ENCODE measurements at regions not wholly inside any gene's neighbourhood (a gene's known extent, or its start where the extent isn't known, plus 50 kb on each side); places are given as distances from the start of the nearest gene placed in this dataset.

DNA sequence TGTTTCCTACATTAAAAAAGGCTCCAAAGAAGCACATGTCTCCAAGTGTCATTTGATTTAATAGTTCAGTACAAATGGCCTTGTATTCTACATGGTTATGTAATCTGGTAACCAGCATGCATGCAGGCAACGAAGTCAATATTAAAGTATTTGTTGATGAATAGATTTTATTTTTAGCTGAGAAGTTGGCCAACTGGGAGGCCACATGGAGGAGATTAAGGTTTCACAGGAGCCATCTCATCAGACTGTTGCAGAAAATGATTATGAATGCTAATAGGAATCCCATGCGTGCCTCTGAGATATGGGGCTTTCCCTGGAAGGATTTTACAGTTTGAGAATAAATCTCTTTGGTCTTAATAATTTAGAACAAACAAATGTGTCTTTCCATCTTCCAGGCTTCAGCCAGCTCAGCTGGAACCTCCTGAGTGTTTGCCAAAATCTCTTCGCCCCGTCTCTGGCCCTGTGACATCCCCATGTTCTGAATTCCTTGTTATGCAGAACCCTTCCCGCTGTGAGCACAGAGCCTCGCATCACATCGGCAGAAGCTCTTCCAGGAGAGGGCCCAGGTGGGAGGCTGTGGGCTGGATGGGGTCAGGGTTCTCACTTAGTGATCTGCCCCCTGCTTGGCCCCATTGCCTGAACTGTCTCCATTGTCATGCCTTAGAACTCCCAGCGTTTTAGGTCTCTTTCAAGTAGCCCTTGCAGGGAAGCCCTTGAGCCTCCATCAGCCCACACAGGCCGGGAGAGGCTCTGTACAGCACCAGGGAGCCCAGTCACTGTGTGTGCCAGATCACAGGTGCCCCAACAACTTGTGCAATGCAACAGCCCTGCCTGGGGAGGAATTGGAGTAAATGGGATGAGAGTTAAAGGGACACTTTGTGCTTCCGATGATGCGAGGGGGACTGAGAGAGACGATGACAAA, 190.5 kb upstream of the TWIST2 start:
- H3K4me2 ChIP-seq (ENCODE audit: low read length): no peak overlapping the region
- no peak overlapping the region for H3K4me3 ChIP-seq (ENCODE audit: low read length)
- no peaks in the 10 kb centered on the region for H3K4me1 ChIP-seq (ENCODE audit: control insufficient read depth, insufficient read depth, low read length)
- H3K27me3 ChIP-seq (ENCODE audit: control insufficient read depth, insufficient read depth, low read length): peaks cover 23% of the 10 kb centered on the region
- no peaks in the 10 kb centered on the region for H3K36me3 ChIP-seq (ENCODE audit: insufficient read depth, low read length)
- H3K9ac ChIP-seq (ENCODE audit: low read depth, low read length): no peak overlapping the region
- no peaks in the 10 kb centered on the region for H3K9me3 ChIP-seq (replicated peaks; ENCODE audit: low read length)

GRCh38 chr2:238658054-238658407, 189.9 kb upstream of the TWIST2 start:
- H3K4me1 ChIP-seq (ENCODE audit: control insufficient read depth, insufficient read depth, low read length): no peaks in the 10 kb centered on the region
- no peaks in the 10 kb centered on the region for H3K36me3 ChIP-seq (ENCODE audit: insufficient read depth, low read length)
- no peak overlapping the region for H3K4me3 ChIP-seq (ENCODE audit: low read length)
- no peak overlapping the region for H3K4me2 ChIP-seq (ENCODE audit: low read length)
- no peak overlapping the region for H3K9ac ChIP-seq (ENCODE audit: low read depth, low read length)
- H3K9me3 ChIP-seq (replicated peaks; ENCODE audit: low read length): no peaks in the 10 kb centered on the region
- peaks cover 23% of the 10 kb centered on the region for H3K27me3 ChIP-seq (ENCODE audit: control insufficient read depth, insufficient read depth, low read length)

- no peak overlapping the region for H3K4me3 ChIP-seq (ENCODE audit: low read length)
- H3K9me3 ChIP-seq (replicated peaks; ENCODE audit: low read length): no peaks in the 10 kb centered on the region
- no peaks in the 10 kb centered on the region for H3K4me1 ChIP-seq (ENCODE audit: control insufficient read depth, insufficient read depth, low read length)
- peaks cover 25% of the 10 kb centered on the region for H3K27me3 ChIP-seq (ENCODE audit: control insufficient read depth, insufficient read depth, low read length)
- no peaks in the 10 kb centered on the region for H3K36me3 ChIP-seq (ENCODE audit: insufficient read depth, low read length)
- no peak overlapping the region for H3K9ac ChIP-seq (ENCODE audit: low read depth, low read length)
- no peak overlapping the region for H3K4me2 ChIP-seq (ENCODE audit: low read length)
These were observed 189.1 kb upstream of the TWIST2 start for GRCh38 chr2:238658820-238659219.

GRCh38 chr2:238659231-238659630, 188.7 kb upstream of the TWIST2 start:
- H3K4me3 ChIP-seq (ENCODE audit: low read length): no peak overlapping the region
- H3K9ac ChIP-seq (ENCODE audit: low read depth, low read length): no peak overlapping the region
- H3K9me3 ChIP-seq (replicated peaks; ENCODE audit: low read length): no peaks in the 10 kb centered on the region
- H3K27me3 ChIP-seq (ENCODE audit: control insufficient read depth, insufficient read depth, low read length): peaks cover 26% of the 10 kb centered on the region
- H3K4me1 ChIP-seq (ENCODE audit: control insufficient read depth, insufficient read depth, low read length): no peaks in the 10 kb centered on the region
- no peak overlapping the region for H3K4me2 ChIP-seq (ENCODE audit: low read length)
- no peaks in the 10 kb centered on the region for H3K36me3 ChIP-seq (ENCODE audit: insufficient read depth, low read length)

- Histone ChIP-seq H3K9me3 (replicated peaks; ENCODE audit: low read length) (no peaks in the 10 kb centered on the region), H3K9ac (ENCODE audit: low read depth, low read length) (no peak overlapping the region), H3K36me3 (ENCODE audit: insufficient read depth, low read length) (no peaks in the 10 kb centered on the region), H3K27me3 (ENCODE audit: control insufficient read depth, insufficient read depth, low read length) (peaks cover 41% of the 10 kb centered on the region), H3K4me1 (ENCODE audit: control insufficient read depth, insufficient read depth, low read length) (no peaks in the 10 kb centered on the region), H3K4me2 (ENCODE audit: low read length) (no peak overlapping the region), H3K4me3 (ENCODE audit: low read length) (no peak overlapping the region)
These were observed 184.3 kb upstream of the TWIST2 start for GRCh38 chr2:238663586-238663985.

DNA sequence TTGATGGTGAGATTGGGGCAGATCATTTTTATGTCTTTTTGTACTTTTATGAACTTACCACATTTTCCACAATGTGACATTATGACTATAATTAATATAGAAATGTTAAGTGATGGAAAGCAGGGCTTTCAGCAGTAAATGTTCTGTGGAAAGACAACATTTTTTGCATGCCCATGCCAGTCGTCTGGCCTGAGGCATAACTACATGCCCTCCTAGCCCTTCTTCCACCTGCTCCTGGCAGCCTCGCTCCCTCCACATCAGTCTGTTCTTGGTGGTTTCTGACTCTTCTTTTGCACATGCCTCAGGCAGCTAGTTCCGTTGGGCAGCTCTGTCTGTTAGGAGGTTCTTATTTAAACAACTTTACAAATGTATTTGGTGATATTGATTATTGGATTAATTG, 182.0 kb upstream of the TWIST2 start:
- Histone ChIP-seq H3K4me1 (ENCODE audit: control insufficient read depth, insufficient read depth, low read length) (no peaks in the 10 kb centered on the region), H3K27me3 (ENCODE audit: control insufficient read depth, insufficient read depth, low read length) (peaks cover 59% of the 10 kb centered on the region), H3K9ac (ENCODE audit: low read depth, low read length) (no peak overlapping the region), H3K36me3 (ENCODE audit: insufficient read depth, low read length) (no peaks in the 10 kb centered on the region), H3K4me3 (ENCODE audit: low read length) (no peak overlapping the region), H3K9me3 (replicated peaks; ENCODE audit: low read length) (no peaks in the 10 kb centered on the region), H3K4me2 (ENCODE audit: low read length) (no peak overlapping the region)

GRCh38 chr2:238666543-238666942, 181.3 kb upstream of the TWIST2 start:
- Histone ChIP-seq H3K36me3 (ENCODE audit: insufficient read depth, low read length) (no peaks in the 10 kb centered on the region), H3K9me3 (replicated peaks; ENCODE audit: low read length) (no peaks in the 10 kb centered on the region), H3K4me2 (ENCODE audit: low read length) (no peak overlapping the region), H3K4me1 (ENCODE audit: control insufficient read depth, insufficient read depth, low read length) (no peaks in the 10 kb centered on the region), H3K27me3 (ENCODE audit: control insufficient read depth, insufficient read depth, low read length) (peaks cover 62% of the 10 kb centered on the region), H3K9ac (ENCODE audit: low read depth, low read length) (no peak overlapping the region), H3K4me3 (ENCODE audit: low read length) (no peak overlapping the region)

DNA sequence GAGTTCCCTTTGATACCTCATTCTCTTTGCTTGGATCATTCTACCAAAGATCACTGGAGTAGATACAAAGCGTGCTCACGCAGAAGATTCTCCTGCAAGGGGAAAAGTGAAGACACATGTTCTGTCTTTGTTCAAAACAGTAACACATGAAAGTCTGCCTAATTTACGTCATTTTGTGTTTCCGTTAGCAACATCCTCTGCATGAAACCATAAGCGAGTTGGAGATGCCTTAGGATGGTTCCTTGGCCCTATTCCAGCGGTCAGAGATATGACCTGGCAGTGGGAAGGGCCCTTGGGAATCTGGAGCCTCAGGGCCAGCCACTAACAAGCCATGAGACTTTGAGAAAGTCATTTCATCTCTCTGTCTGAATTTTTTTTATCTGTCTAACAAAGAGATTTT, 180.9 kb upstream of the TWIST2 start:
- Histone ChIP-seq H3K4me1 (ENCODE audit: control insufficient read depth, insufficient read depth, low read length) (no peaks in the 10 kb centered on the region), H3K27me3 (ENCODE audit: control insufficient read depth, insufficient read depth, low read length) (peaks cover 62% of the 10 kb centered on the region), H3K4me2 (ENCODE audit: low read length) (no peak overlapping the region), H3K4me3 (ENCODE audit: low read length) (no peak overlapping the region), H3K9me3 (replicated peaks; ENCODE audit: low read length) (no peaks in the 10 kb centered on the region), H3K36me3 (ENCODE audit: insufficient read depth, low read length) (no peaks in the 10 kb centered on the region), H3K9ac (ENCODE audit: low read depth, low read length) (no peak overlapping the region)

GRCh38 chr2:238667639-238668038, 180.2 kb upstream of the TWIST2 start:
- no peak overlapping the region for H3K4me3 ChIP-seq (ENCODE audit: low read length)
- H3K9me3 ChIP-seq (replicated peaks; ENCODE audit: low read length): no peaks in the 10 kb centered on the region
- H3K36me3 ChIP-seq (ENCODE audit: insufficient read depth, low read length): no peaks in the 10 kb centered on the region
- H3K9ac ChIP-seq (ENCODE audit: low read depth, low read length): no peak overlapping the region
- H3K4me2 ChIP-seq (ENCODE audit: low read length): no peak overlapping the region
- H3K27me3 ChIP-seq (ENCODE audit: control insufficient read depth, insufficient read depth, low read length): peaks cover 62% of the 10 kb centered on the region
- no peaks in the 10 kb centered on the region for H3K4me1 ChIP-seq (ENCODE audit: control insufficient read depth, insufficient read depth, low read length)

- H3K4me2 ChIP-seq (ENCODE audit: low read length): no peak overlapping the region
These were observed 179.5 kb upstream of the TWIST2 start for GRCh38 chr2:238668426-238668825.

DNA sequence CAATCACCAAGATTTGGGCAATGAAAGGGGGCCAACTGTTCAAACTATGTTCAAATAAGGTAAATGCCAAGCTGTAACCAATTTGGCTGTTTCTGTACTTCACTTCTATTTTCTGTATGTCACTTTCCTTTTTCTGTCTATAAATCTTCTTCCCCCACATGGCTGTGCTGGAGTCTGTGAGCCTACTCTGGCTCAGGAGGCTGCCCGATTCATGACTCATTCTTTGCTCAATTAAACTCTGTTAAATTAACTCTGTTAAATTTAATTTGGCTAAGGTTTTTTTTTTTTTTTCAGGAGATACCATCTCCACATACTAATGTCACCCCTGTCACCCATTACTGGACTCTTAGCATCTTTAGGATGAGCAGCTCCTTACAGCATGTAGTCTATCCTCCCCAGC, 178.8 kb upstream of the TWIST2 start:
- H3K9me3 ChIP-seq (replicated peaks; ENCODE audit: low read length): no peaks in the 10 kb centered on the region
- H3K36me3 ChIP-seq (ENCODE audit: insufficient read depth, low read length): no peaks in the 10 kb centered on the region
- H3K27me3 ChIP-seq (ENCODE audit: control insufficient read depth, insufficient read depth, low read length): peaks cover 55% of the 10 kb centered on the region
- H3K4me3 ChIP-seq (ENCODE audit: low read length): no peak overlapping the region
- no peak overlapping the region for H3K9ac ChIP-seq (ENCODE audit: low read depth, low read length)
- H3K4me1 ChIP-seq (ENCODE audit: control insufficient read depth, insufficient read depth, low read length): no peaks in the 10 kb centered on the region
- no peak overlapping the region for H3K4me2 ChIP-seq (ENCODE audit: low read length)

More at GRCh38 chr2:238668426-238668825, 179.5 kb upstream of the TWIST2 start:
- H3K4me1 ChIP-seq (ENCODE audit: control insufficient read depth, insufficient read depth, low read length): no peaks in the 10 kb centered on the region
- no peaks in the 10 kb centered on the region for H3K9me3 ChIP-seq (replicated peaks; ENCODE audit: low read length)
- H3K27me3 ChIP-seq (ENCODE audit: control insufficient read depth, insufficient read depth, low read length): peaks cover 61% of the 10 kb centered on the region
- no peak overlapping the region for H3K9ac ChIP-seq (ENCODE audit: low read depth, low read length)
- H3K4me3 ChIP-seq (ENCODE audit: low read length): no peak overlapping the region
- H3K36me3 ChIP-seq (ENCODE audit: insufficient read depth, low read length): no peaks in the 10 kb centered on the region

DNA sequence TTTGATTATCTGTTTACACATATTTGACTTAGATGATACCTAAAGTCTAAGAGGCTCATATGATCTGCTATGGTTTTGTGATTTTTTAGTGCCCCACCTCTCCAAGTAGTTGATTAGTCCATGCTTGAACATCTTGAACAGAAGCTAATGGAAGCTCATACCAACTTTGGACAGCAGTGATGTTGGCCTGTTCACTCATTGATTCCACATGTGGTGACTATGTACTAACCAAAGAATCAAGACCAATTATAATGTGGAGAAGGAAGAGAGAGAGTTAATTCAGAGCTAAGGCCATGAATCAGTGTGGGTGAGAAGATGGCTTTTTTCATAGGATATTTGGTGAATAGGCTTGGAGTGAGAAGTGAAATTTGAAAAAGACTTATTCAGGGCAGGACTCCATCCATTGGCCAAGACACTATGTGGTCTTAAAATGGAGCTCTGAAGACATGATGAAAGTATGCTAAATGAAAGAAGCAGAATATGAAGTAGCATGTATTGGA, 178.3 kb upstream of the TWIST2 start:
- H3K36me3 ChIP-seq (ENCODE audit: insufficient read depth, low read length): no peaks in the 10 kb centered on the region
- H3K9ac ChIP-seq (ENCODE audit: low read depth, low read length): no peak overlapping the region
- H3K4me3 ChIP-seq (ENCODE audit: low read length): no peak overlapping the region
- no peaks in the 10 kb centered on the region for H3K9me3 ChIP-seq (replicated peaks; ENCODE audit: low read length)
- peaks cover 53% of the 10 kb centered on the region for H3K27me3 ChIP-seq (ENCODE audit: control insufficient read depth, insufficient read depth, low read length)
- H3K4me2 ChIP-seq (ENCODE audit: low read length): no peak overlapping the region
- H3K4me1 ChIP-seq (ENCODE audit: control insufficient read depth, insufficient read depth, low read length): no peaks in the 10 kb centered on the region
